B cell (primary cell): ENCODE measurements at regions not wholly inside any gene's neighbourhood (a gene's known extent, or its start where the extent isn't known, plus 50 kb on each side); places are given as distances from the start of the nearest gene placed in this dataset.

Source experiments
- CTCF ChIP-seq: fragments of 200-600 bp; IDR thresholded peaks from one replicate; pipeline ENCODE4 v1.8.0; 2022; ENCODE audit warnings: antibody characterized with exemption, mild to moderate bottlenecking
- EZH2 ChIP-seq: IDR thresholded peaks from 2 replicates; pipeline ENCODE4 v1.6.1; 2012; ENCODE audit warnings: borderline replicate concordance, low read depth, mild to moderate bottlenecking, moderate library complexity, low read length; ENCODE audit not compliant: insufficient read depth, poor library complexity, severe bottlenecking

GRCh38 chr9:87783180-87783579 is 57.3 kb downstream of the CTSL start:
- TF ChIP-seq CTCF (no peak), EZH2 (no peak)
